Thoracic aorta (tissue), 2 donors: ENCODE measurements at regions not wholly inside any gene's neighbourhood (a gene's known extent, or its start where the extent isn't known, plus 50 kb on each side); places are given as distances from the start of the nearest gene placed in this dataset.
"Not testable (repeated sequence)": the region's sequence is repeated elsewhere in the genome, so short reads cannot be mapped to it uniquely, and the experiment has no call there.

Experiments used
- ATAC-seq: fragments of 150-250 bp; one replicate; pipeline ENCODE4 v1.8.0; 2017; ENCODE audit warnings: low read depth; ENCODE audit not compliant: insufficient number of reproducible peaks, low FRiP score
- DNase-seq: peaks from one replicate; pipeline ENCODE4 v3.0.0-alpha.2; 2020; ENCODE audit warnings: low spot score
- H3K27ac ChIP-seq, 2 donors: fragments of 200-600 bp; sonication (generic); 1 replicate in 1 of 2; 2 replicates in 1 of 2; pipeline ENCODE4 v1.5.1; 2016; ENCODE audit warnings: mild to moderate bottlenecking in 2 of 2, moderate library complexity in 2 of 2
- H3K27me3 ChIP-seq: fragments of 200-600 bp; sonication (generic); replicated peaks from 2 replicates; pipeline ENCODE4 v1.6.0; 2016; ENCODE audit warnings: mild to moderate bottlenecking; ENCODE audit not compliant: insufficient read depth
- H3K36me3 ChIP-seq: fragments of 200-600 bp; sonication (generic); one replicate; pipeline ENCODE4 v1.5.1; 2016
- H3K4me1 ChIP-seq, 2 donors: fragments of 200-600 bp; sonication (generic); 1 replicate in 1 of 2; 2 replicates in 1 of 2; pipeline versions ENCODE4 v1.5.1 to v1.6.0; 2016; ENCODE audit warnings: low read depth in 2 of 2, mild to moderate bottlenecking in 1 of 2; ENCODE audit not compliant: control insufficient read depth in 1 of 2
- H3K4me3 ChIP-seq: fragments of 200-600 bp; sonication (generic); 2 replicates; pipeline ENCODE4 v1.5.1; 2016; ENCODE audit warnings: mild to moderate bottlenecking
- H3K9me3 ChIP-seq: fragments of 200-600 bp; sonication (generic); 2 replicates; pipeline ENCODE4 v1.5.1; 2016
- CTCF ChIP-seq: fragments of 200-600 bp; sonication (generic); IDR thresholded peaks from one replicate; pipeline ENCODE4 v1.5.1; 2019; ENCODE audit warnings: antibody characterized with exemption

GRCh38 chr6:120775698-120776097 is 558.6 kb downstream of the TBC1D32 start:
- Histone ChIP-seq H3K4me3 (no peak overlapping the region), H3K27me3 (no peaks in the 10 kb centered on the region), H3K27ac (no peak overlapping the region), H3K4me1 (no peaks in the 10 kb centered on the region), H3K9me3 (no peaks in the 10 kb centered on the region), H3K36me3 (no peaks in the 10 kb centered on the region)
- ATAC-seq (no peak), DNase-seq (no peak)
- TF ChIP-seq CTCF: no peak

- Histone ChIP-seq H3K4me3 (no peak overlapping the region), H3K9me3 (no peaks in the 10 kb centered on the region), H3K27ac (no peak overlapping the region), H3K27me3 (no peaks in the 10 kb centered on the region), H3K36me3 (no peaks in the 10 kb centered on the region), H3K4me1 (no peaks in the 10 kb centered on the region)
- DNase-seq (no peak), ATAC-seq (no peak)
- TF ChIP-seq CTCF: no peak
Measured at GRCh38 chr6:120774275-120774674, 560.0 kb downstream of the TBC1D32 start.

GRCh38 chr6:120771019-120771418 is 563.3 kb downstream of the TBC1D32 start:
- no peak for TF ChIP-seq CTCF
- Histone ChIP-seq H3K4me3 (no peak overlapping the region), H3K27me3 (no peaks in the 10 kb centered on the region), H3K9me3 (no peaks in the 10 kb centered on the region), H3K4me1 (no peaks in the 10 kb centered on the region), H3K27ac (no peak overlapping the region), H3K36me3 (no peaks in the 10 kb centered on the region)
- no peak for ATAC-seq
- no peak for DNase-seq

- no peak for ATAC-seq
- Histone ChIP-seq H3K4me1 (no peaks in the 10 kb centered on the region), H3K9me3 (no peaks in the 10 kb centered on the region), H3K27ac (no peak overlapping the region), H3K36me3 (no peaks in the 10 kb centered on the region), H3K27me3 (no peaks in the 10 kb centered on the region), H3K4me3 (no peak overlapping the region)
- DNase-seq: no peak
- no peak for TF ChIP-seq CTCF
Measured at GRCh38 chr6:120764312-120764711, 570.0 kb downstream of the TBC1D32 start.

GRCh38 chr6:120759570-120759969 is 574.7 kb downstream of the TBC1D32 start:
- no peaks in the 10 kb centered on the region for H3K36me3 ChIP-seq
- H3K9me3 ChIP-seq: no peaks in the 10 kb centered on the region
- no peak for TF ChIP-seq CTCF

GRCh38 chr6:120748574-120748973 is 585.7 kb downstream of the TBC1D32 start:
- DNase-seq, ATAC-seq, H3K4me1 ChIP-seq, H3K27ac ChIP-seq, H3K9me3 ChIP-seq, H3K27me3 ChIP-seq, H3K4me3 ChIP-seq, H3K36me3 ChIP-seq: not testable (repeated sequence)

More at GRCh38 chr6:120759570-120759969, 574.7 kb downstream of the TBC1D32 start:
- DNase-seq (no peak), ATAC-seq (no peak)
- no peak overlapping the region for H3K4me3 ChIP-seq
- no peaks in the 10 kb centered on the region for H3K4me1 ChIP-seq
- H3K27ac ChIP-seq: no peak overlapping the region
- H3K27me3 ChIP-seq: no peaks in the 10 kb centered on the region
